ENCODE measurements at regions not wholly inside any gene's neighbourhood (a gene's known extent, or its start where the extent isn't known, plus 50 kb on each side); places are given as distances from the start of the nearest gene placed in this dataset.

DNA sequence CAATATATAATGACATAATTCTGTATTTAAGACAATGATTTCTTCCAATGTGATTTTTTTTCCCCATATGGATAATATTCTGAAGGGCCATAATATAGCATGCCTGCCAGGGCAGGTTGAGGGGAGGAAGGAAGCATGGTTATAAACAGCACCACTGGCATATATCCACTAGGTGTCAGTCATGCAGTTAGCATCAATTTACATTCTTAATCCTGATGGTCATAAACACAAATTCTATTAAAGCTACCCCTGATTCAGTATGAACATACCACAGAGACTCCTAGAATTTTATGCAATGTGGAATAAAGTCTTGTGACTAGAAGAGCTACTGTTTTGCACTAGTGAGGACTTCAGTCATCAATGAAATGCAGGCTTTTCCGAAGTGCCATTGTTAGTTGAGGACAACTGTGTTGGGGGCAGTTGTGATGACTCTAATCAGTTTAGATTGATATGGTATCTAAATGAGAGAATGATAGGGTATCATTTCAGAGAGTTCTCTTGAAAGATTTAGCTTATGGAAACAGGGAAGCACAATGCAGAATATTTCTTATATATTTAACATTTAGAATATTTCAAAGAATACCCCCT, 342.7 kb upstream of the NR5A2 start:
- no peak overlapping the region for H3K27ac ChIP-seq
- peaks cover 0 to 5% (median 0%) of the 10 kb centered on the region in 4 donors for H3K4me1 ChIP-seq
- DNase-seq, result peak in 1 of 3 donors; percentile 55
- H3K36me3 ChIP-seq, result no peaks in the 10 kb centered on the region
- no peak overlapping the region for H3K4me3 ChIP-seq
- H3K27me3 ChIP-seq, result no peaks in the 10 kb centered on the region
- TF ChIP-seq CTCF (IDR thresholded peaks at IDR 0.05), result peak; percentile 7 to 94 (median 78)
- TF ChIP-seq POLR2A (IDR thresholded peaks at IDR 0.05), result no peak
- no peaks in the 10 kb centered on the region for H3K9me3 ChIP-seq

GRCh38 chr1:199685369-199685768, 342.1 kb upstream of the NR5A2 start:
- TF ChIP-seq POLR2A (IDR thresholded peaks at IDR 0.05), result no peak
- TF ChIP-seq CTCF (IDR thresholded peaks at IDR 0.05), result no peak
- Histone ChIP-seq H3K36me3 (no peaks in the 10 kb centered on the region), H3K9me3 (no peaks in the 10 kb centered on the region), H3K27ac (no peak overlapping the region), H3K4me1 (peaks cover 0 to 5% (median 0%) of the 10 kb centered on the region in 4 donors), H3K27me3 (no peaks in the 10 kb centered on the region), H3K4me3 (no peak overlapping the region)
- DNase-seq, result no peak

GRCh38 chr1:199687321-199687720, 340.2 kb upstream of the NR5A2 start:
- Histone ChIP-seq H3K9me3 (no peaks in the 10 kb centered on the region), H3K4me1 (peaks cover 0 to 5% (median 0%) of the 10 kb centered on the region in 4 donors), H3K27me3 (no peaks in the 10 kb centered on the region), H3K4me3 (no peak overlapping the region), H3K27ac (no peak overlapping the region), H3K36me3 (no peaks in the 10 kb centered on the region)
- no peak for TF ChIP-seq POLR2A (IDR thresholded peaks at IDR 0.05)
- TF ChIP-seq CTCF (IDR thresholded peaks at IDR 0.05), result no peak
- no peak for DNase-seq

DNA sequence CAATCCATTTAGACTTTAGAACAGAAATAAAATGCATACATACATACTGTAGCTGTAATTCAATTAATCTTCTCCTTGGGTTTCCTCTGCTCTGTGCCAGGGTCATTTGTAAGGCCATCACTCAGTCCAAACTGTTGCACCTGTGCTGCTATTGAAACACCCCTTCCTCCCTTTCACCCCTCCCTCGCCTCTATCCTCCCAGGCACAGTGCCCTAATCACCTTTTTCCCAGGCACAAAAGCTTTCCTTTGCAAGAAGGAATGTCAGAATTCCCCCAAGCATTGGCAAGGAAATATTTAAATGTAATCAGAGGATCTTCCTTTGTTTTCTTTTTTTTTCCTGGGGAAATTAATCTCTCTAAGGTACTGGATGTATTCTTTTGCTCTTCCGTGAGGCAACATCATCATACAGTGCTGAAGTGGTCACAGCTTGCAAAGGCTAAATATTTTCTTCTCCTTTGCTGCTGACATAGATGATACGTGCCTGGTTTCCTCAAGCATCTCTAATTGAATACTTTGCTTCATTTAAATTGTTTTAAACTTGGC, 339.3 kb upstream of the NR5A2 start:
- Histone ChIP-seq H3K4me3 (no peak overlapping the region), H3K27ac (no peak overlapping the region), H3K9me3 (no peaks in the 10 kb centered on the region), H3K36me3 (no peaks in the 10 kb centered on the region), H3K4me1 (peaks cover 0 to 5% (median 0%) of the 10 kb centered on the region in 4 donors), H3K27me3 (no peaks in the 10 kb centered on the region)
- TF ChIP-seq POLR2A (IDR thresholded peaks at IDR 0.05) (no peak), CTCF (IDR thresholded peaks at IDR 0.05) (no peak)
- no peak for DNase-seq

DNA sequence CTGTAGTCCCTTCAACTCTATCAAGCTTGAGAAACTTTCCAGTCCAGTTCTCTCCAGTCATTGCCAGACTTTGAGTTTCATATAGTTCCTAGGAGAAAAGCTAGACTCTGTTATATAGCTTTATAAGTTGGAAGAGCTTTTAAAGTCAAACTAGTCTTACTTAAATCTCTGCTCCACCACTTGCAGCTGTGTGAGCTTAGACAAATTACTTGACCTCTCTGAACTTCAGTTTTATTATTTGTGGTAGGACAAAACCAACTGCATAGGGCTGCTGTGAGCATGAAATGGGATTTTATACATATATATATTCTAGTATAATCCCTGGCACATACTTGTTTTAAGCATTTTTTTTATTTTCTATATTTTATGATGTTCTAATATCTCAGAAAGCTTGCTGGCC, 338.7 kb upstream of the NR5A2 start:
- TF ChIP-seq POLR2A (IDR thresholded peaks at IDR 0.05) (no peak), CTCF (IDR thresholded peaks at IDR 0.05) (no peak)
- Histone ChIP-seq H3K4me3 (no peak overlapping the region), H3K27ac (no peak overlapping the region), H3K4me1 (peaks cover 0 to 5% (median 0%) of the 10 kb centered on the region in 4 donors), H3K9me3 (no peaks in the 10 kb centered on the region), H3K27me3 (no peaks in the 10 kb centered on the region), H3K36me3 (no peaks in the 10 kb centered on the region)
- no peak for DNase-seq

Data from Peyer's patch (tissue), 4 donors.